GM12891 (cell line): ENCODE measurements at regions not wholly inside any gene's neighbourhood (a gene's known extent, or its start where the extent isn't known, plus 50 kb on each side); places are given as distances from the start of the nearest gene placed in this dataset.
"Not testable (repeated sequence)": the region's sequence is repeated elsewhere in the genome, so short reads cannot be mapped to it uniquely, and the experiment has no call there.

Source experiments
- DNase-seq: peaks from one replicate; pipeline ENCODE4 v3.0.0; 2011; ENCODE audit warnings: low spot score; ENCODE audit not compliant: insufficient read length
- FAIRE-seq: peaks from 2 replicates; lab custom pipeline; 2011; peaks lifted over from hg19 to GRCh38; lab: Jason Lieb, UNC
- PAX5 ChIP-seq: IDR thresholded peaks from 2 replicates; pipeline ENCODE4 v1.6.1; 2011; ENCODE audit warnings: low read length, moderate library complexity, mild to moderate bottlenecking; ENCODE audit not compliant: insufficient read depth, severe bottlenecking
- POLR2A ChIP-seq: IDR thresholded peaks from 2 replicates; pipeline ENCODE4 v1.6.1; 2011; ENCODE audit warnings: low read depth, low read length, control low read depth
- POLR2AphosphoS5 ChIP-seq: IDR thresholded peaks from 2 replicates; pipeline ENCODE4 v1.6.1; 2011; ENCODE audit warnings: low read depth, low read length, control low read depth
- POU2F2 ChIP-seq: IDR thresholded peaks from 2 replicates; pipeline ENCODE4 v1.6.1; 2011; ENCODE audit warnings: low read depth, mild to moderate bottlenecking, control low read depth, low read length, moderate library complexity
- SPI1 ChIP-seq: IDR thresholded peaks from 2 replicates; pipeline ENCODE4 v1.6.1; 2011; ENCODE audit warnings: low read depth, low read length, control low read depth
- TAF1 ChIP-seq: IDR thresholded peaks from 2 replicates; pipeline ENCODE4 v1.6.1; 2011; ENCODE audit warnings: low read depth, low read length, control low read depth

DNA sequence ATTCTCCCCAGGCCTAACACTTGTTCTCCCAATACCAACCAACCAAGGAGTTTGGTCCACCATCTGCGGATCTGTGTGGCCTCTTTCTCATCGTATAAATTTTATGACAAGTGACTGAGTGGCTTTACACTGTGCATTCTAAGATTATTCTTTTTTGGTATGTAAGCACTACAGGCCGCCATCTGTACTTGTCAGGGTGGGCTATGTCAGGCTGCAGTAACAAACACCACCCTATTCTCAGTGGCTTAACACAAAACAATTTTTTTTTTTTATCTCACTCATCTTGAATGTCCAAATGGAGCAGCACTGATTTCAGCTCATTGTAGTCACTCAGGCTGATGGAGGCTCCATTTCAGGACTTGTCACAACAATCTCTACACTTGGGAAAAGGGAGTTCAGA is 412.7 kb upstream of the MIR17HG start:
- FAIRE-seq (no peak), DNase-seq (no peak)
- no peak for TF ChIP-seq POLR2A
- no peak for TF ChIP-seq PAX5

- no peak for FAIRE-seq
- no peak for DNase-seq
- TF ChIP-seq SPI1 (no peak), PAX5 (no peak)
These were observed 408.6 kb upstream of the MIR17HG start for GRCh38 chr13:90938848-90939247.

- FAIRE-seq, result no peak
- no peak for TF ChIP-seq PAX5
- TF ChIP-seq SPI1, result no peak
- TF ChIP-seq POU2F2, result no peak
- no peak for TF ChIP-seq POLR2A
- no peak for TF ChIP-seq POLR2AphosphoS5
- TF ChIP-seq TAF1, result no peak
- DNase-seq, result no peak
These were observed 403.5 kb upstream of the MIR17HG start for GRCh38 chr13:90943946-90944345.

DNA sequence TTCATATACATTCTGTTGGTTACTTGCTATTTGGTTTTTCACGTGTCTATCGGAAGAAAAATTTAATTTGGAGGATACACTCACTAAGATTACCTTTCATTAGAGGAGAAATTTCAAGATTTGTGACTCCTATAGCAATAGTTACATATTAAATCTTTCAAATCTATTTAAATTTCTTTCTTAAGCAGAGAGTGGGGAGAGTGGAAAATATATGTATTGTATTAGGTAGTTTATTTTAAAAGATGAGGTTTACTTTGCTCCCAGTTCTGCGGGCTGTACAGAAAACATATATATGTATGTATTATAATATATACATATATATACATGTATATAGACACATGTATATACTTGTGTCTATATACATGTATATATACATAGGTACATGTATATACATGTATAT is 402.3 kb upstream of the MIR17HG start:
- not testable (repeated sequence) for FAIRE-seq, DNase-seq

DNA sequence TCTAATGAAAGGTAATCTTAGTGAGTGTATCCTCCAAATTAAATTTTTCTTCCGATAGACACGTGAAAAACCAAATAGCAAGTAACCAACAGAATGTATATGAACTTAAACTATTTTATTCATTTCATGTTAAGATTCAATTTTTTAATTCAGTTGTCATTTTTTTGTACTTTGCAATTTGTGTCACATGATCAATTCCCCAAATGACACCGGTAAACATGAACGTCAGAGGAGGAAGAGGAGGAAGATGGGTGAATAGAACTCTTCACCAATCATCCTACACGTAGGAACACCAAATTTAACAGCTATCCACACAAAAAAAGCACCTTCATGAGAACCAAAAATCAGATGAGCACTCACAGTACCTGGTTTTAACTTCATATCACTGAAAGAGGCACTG is 401.4 kb upstream of the MIR17HG start:
- FAIRE-seq, DNase-seq: not testable (repeated sequence)

DNA sequence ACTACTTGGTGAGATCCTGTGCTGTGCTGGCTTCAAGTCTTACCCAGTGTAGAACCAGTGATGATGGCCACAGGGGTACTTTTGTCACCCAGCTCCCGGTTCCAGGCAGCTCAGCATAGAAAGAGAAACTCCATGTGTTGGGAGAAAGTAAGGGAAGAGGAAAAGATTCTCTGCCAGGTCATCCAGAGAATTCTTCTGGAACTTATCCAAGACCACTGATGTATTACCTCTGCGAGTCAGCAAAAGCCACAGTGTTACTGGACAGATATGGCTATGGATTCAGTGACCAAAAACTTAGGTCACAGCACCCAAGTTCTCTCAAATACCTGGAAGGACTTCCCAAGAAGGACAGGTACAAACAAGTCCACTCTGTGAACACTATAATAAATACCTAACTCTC is 399.5 kb upstream of the MIR17HG start:
- TF ChIP-seq TAF1, result no peak
- no peak for TF ChIP-seq PAX5
- TF ChIP-seq POLR2A, result no peak
- TF ChIP-seq POLR2AphosphoS5, result no peak
- no peak for TF ChIP-seq POU2F2
- no peak for TF ChIP-seq SPI1
- FAIRE-seq, result no peak
- DNase-seq, result no peak

GRCh38 chr13:90950160-90950559 is 397.3 kb upstream of the MIR17HG start:
- no peak for DNase-seq
- FAIRE-seq, result no peak
- TF ChIP-seq POLR2A (no peak), TAF1 (no peak), SPI1 (no peak), PAX5 (no peak), POLR2AphosphoS5 (no peak), POU2F2 (no peak)

- DNase-seq, result no peak
- TF ChIP-seq POLR2A (no peak), POLR2AphosphoS5 (no peak), SPI1 (no peak), TAF1 (no peak), PAX5 (no peak), POU2F2 (no peak)
- no peak for FAIRE-seq
These were observed 395.8 kb upstream of the MIR17HG start for GRCh38 chr13:90951663-90952062.

GRCh38 chr13:90952326-90952725 is 395.2 kb upstream of the MIR17HG start:
- no peak for FAIRE-seq
- no peak for TF ChIP-seq PAX5
- TF ChIP-seq POLR2AphosphoS5, result no peak
- no peak for TF ChIP-seq SPI1
- no peak for TF ChIP-seq TAF1
- no peak for TF ChIP-seq POU2F2
- no peak for TF ChIP-seq POLR2A
- no peak for DNase-seq

DNA sequence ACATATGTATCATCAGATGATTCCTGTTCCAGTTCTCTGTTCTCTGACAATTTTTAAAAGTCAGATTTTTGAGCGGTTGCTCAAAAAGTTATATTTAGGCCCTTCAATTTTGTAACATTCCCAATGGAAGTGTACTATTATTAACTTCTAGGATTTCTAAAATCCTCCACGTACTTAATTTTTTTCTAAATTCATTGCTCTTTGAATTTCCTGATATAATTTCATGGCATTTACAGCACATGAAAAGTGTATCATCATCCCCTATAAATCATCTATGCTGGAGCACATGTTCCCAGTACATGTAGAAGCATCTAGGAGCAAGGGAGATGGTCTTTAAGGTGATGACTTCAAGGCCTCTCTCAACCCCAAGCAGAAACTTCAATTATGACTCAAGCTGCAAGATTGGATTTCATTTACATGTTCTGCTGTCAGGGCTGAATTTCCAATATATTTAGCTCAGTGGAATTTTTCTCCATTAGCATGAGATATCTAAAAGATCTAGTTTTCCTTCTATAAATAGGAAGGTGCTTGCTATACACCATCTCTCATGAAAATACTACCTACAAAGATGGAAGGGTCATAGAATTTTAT is 392.8 kb upstream of the MIR17HG start:
- TF ChIP-seq SPI1 (no peak), TAF1 (no peak), PAX5 (no peak), POLR2A (no peak), POLR2AphosphoS5 (no peak), POU2F2 (no peak)
- DNase-seq (no peak), FAIRE-seq (no peak)

GRCh38 chr13:90956031-90956430 is 391.5 kb upstream of the MIR17HG start:
- no peak for FAIRE-seq
- DNase-seq, result no peak
- no peak for TF ChIP-seq PAX5
- no peak for TF ChIP-seq POLR2AphosphoS5
- TF ChIP-seq POLR2A, result no peak
- TF ChIP-seq SPI1, result no peak
- no peak for TF ChIP-seq POU2F2
- no peak for TF ChIP-seq TAF1

GRCh38 chr13:90958866-90959265 is 388.6 kb upstream of the MIR17HG start:
- DNase-seq, result no peak
- no peak for TF ChIP-seq SPI1
- TF ChIP-seq TAF1, result no peak
- no peak for FAIRE-seq
